ENCODE measurements at regions not wholly inside any gene's neighbourhood (a gene's known extent, or its start where the extent isn't known, plus 50 kb on each side); places are given as distances from the start of the nearest gene placed in this dataset.
"Not testable (repeated sequence)": the region's sequence is repeated elsewhere in the genome, so short reads cannot be mapped to it uniquely, and the experiment has no call there.

DNA sequence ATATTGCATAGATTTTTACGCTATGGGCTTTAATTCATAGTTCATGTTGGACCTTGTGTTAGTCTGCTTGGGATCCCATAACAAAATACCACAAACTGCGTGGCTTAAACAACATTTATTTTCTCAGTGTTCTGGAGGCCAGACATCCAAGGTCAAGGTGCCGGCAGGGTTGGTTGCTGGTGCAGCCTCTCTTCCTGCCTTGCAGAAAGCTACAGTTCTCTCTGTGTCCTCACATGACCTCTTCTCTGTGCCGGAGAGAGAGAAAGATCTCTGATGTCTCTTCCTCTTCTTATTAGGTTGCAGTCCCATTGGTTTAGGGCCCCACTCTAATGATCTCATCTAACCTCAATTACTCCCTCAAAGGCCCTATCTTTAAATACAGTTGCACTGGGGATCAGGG is 170.5 kb downstream of the IPO8 start:
- no peaks in the 10 kb centered on the region for H3K36me3 Mint-ChIP-seq
- Histone ChIP-seq H3K4me3 (ENCODE audit: low read length) (no peak overlapping the region), H3K9me3 (ENCODE audit: control insufficient read depth, insufficient read depth, low read length) (no peaks in the 10 kb centered on the region), H3K4me1 (ENCODE audit: control insufficient read depth, insufficient read depth, low read length) (no peaks in the 10 kb centered on the region), H3K27me3 (ENCODE audit: control insufficient read depth, insufficient read depth, low read length) (no peaks in the 10 kb centered on the region), H3K36me3 (ENCODE audit: control insufficient read depth, insufficient read depth, low read length) (no peaks in the 10 kb centered on the region), H3K27ac (ENCODE audit: low read length) (no peak overlapping the region)
- DNase-seq (no peak), ATAC-seq (no peak)
- TF ChIP-seq, protein P1, sequence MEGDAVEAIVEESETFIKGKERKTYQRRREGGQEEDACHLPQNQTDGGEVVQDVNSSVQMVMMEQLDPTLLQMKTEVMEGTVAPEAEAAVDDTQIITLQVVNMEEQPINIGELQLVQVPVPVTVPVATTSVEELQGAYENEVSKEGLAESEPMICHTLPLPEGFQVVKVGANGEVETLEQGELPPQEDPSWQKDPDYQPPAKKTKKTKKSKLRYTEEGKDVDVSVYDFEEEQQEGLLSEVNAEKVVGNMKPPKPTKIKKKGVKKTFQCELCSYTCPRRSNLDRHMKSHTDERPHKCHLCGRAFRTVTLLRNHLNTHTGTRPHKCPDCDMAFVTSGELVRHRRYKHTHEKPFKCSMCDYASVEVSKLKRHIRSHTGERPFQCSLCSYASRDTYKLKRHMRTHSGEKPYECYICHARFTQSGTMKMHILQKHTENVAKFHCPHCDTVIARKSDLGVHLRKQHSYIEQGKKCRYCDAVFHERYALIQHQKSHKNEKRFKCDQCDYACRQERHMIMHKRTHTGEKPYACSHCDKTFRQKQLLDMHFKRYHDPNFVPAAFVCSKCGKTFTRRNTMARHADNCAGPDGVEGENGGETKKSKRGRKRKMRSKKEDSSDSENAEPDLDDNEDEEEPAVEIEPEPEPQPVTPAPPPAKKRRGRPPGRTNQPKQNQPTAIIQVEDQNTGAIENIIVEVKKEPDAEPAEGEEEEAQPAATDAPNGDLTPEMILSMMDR (IDR thresholded peaks at IDR 0.05), result no peak
- intact Hi-C loops (cut with micrococcal nuclease), result no loop called here
- no peak overlapping the region for H3K4me3 Mint-ChIP-seq
- peaks cover 0 to 2% of the 10 kb centered on the region in 2 donors for H3K27me3 Mint-ChIP-seq (ENCODE audit: low read depth in 2 of 2)
- H3K9me3 Mint-ChIP-seq, result no peaks in the 10 kb centered on the region
- H3K27ac Mint-ChIP-seq, result no peak overlapping the region
- WGBS (ENCODE audit: insufficient coverage), result 66% methylated on average over 4 of the region's 4 CpGs
- no peaks in the 10 kb centered on the region for H3K4me1 Mint-ChIP-seq

DNA sequence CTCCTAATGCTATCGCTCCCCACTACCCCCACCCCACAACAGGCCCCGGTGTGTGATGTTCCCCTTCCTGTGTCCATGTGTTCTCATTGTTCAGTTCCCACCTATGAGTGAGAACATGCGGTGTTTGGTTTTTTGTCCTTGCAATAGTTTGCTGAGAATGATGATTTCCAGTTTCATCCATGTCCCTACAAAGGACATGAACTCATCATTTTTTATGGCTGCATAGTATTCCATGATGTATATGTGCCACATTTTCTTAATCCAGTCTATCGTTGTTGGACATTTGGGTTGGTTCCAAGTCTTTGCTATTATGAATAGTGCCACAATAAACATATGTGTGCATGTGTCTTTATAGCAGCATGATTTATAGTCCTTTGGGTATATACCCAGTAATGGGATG is 175.4 kb downstream of the IPO8 start:
- H3K27me3 Mint-ChIP-seq (ENCODE audit: low read depth in 2 of 2); H3K4me3 ChIP-seq (ENCODE audit: low read length); H3K27ac ChIP-seq (ENCODE audit: low read length); H3K4me3 Mint-ChIP-seq; H3K27me3 ChIP-seq (ENCODE audit: control insufficient read depth, insufficient read depth, low read length); H3K27ac Mint-ChIP-seq; H3K9me3 Mint-ChIP-seq; H3K9me3 ChIP-seq (ENCODE audit: control insufficient read depth, insufficient read depth, low read length); H3K36me3 ChIP-seq (ENCODE audit: control insufficient read depth, insufficient read depth, low read length); H3K4me1 ChIP-seq (ENCODE audit: control insufficient read depth, insufficient read depth, low read length); ATAC-seq; DNase-seq; H3K4me1 Mint-ChIP-seq; intact Hi-C loops (cut with micrococcal nuclease); H3K36me3 Mint-ChIP-seq: not testable (repeated sequence)
- no CpG with 5 or more reads among the region's 4 CpGs for WGBS (ENCODE audit: insufficient coverage)

DNA sequence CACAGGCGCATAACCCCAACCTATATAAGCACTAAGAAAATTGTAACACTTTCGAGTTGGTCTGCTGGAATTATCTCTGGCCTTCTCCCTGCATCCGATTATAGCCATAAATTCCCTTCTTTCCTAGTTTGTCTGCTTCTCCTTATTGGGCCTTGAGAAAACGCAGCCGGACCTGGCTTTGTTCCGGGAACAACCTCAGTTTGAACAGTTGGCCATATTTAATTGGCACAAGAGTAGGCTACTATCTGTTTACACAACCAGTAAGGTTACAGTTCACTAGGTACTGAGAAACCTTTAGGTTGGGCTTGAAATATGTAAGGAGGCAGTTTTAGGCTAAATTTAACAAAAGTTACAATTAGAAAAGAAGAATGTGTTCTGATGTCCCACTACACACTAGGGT is 176.1 kb downstream of the IPO8 start:
- TF ChIP-seq, protein P1 (IDR thresholded peaks at IDR 0.05), result no peak
- Histone ChIP-seq H3K36me3 (ENCODE audit: control insufficient read depth, insufficient read depth, low read length) (no peaks in the 10 kb centered on the region), H3K27ac (ENCODE audit: low read length) (no peak overlapping the region), H3K4me1 (ENCODE audit: control insufficient read depth, insufficient read depth, low read length) (no peaks in the 10 kb centered on the region), H3K9me3 (ENCODE audit: control insufficient read depth, insufficient read depth, low read length) (no peaks in the 10 kb centered on the region), H3K27me3 (ENCODE audit: control insufficient read depth, insufficient read depth, low read length) (no peaks in the 10 kb centered on the region), H3K4me3 (ENCODE audit: low read length) (no peak overlapping the region)
- H3K27me3 Mint-ChIP-seq (ENCODE audit: low read depth in 2 of 2), result no peaks in the 10 kb centered on the region
- H3K36me3 Mint-ChIP-seq, result no peaks in the 10 kb centered on the region
- H3K4me1 Mint-ChIP-seq, result no peaks in the 10 kb centered on the region
- ATAC-seq (no peak), DNase-seq (no peak)
- no peak overlapping the region for H3K27ac Mint-ChIP-seq
- no peak overlapping the region for H3K4me3 Mint-ChIP-seq
- H3K9me3 Mint-ChIP-seq, result peaks cover 0 to 2% of the 10 kb centered on the region in 2 donors
- WGBS (ENCODE audit: insufficient coverage), result 93% methylated on average over 6 of the region's 6 CpGs
- intact Hi-C loops (cut with micrococcal nuclease), result no loop called here

DNA sequence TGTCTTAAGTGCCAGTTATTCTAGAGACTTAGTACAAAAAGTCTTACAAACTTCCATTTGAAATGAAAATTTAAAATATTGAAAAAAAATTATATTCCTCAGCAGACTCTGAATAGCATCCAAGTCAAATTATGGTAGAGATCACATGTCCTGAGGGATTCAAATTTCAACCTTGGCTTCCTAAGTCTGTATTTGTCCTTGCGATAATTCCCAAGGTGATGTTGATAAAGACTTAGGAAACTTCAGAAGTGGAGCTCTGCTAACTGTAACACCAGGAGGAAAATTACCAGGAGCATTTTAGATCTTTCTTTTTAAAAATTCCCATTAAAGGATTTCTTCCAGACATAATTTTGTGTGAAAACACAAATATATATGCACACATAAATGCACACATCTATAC is 178.3 kb downstream of the IPO8 start:
- Mint-ChIP-seq H3K4me1 (no peaks in the 10 kb centered on the region), H3K4me3 (no peak overlapping the region), H3K36me3 (no peaks in the 10 kb centered on the region), H3K9me3 (peaks cover 0 to 2% of the 10 kb centered on the region in 2 donors), H3K27ac (no peak overlapping the region), H3K27me3 (ENCODE audit: low read depth in 2 of 2) (no peaks in the 10 kb centered on the region)
- ATAC-seq, result no peak
- Histone ChIP-seq H3K4me3 (ENCODE audit: low read length) (no peak overlapping the region), H3K4me1 (ENCODE audit: control insufficient read depth, insufficient read depth, low read length) (no peaks in the 10 kb centered on the region), H3K36me3 (ENCODE audit: control insufficient read depth, insufficient read depth, low read length) (no peaks in the 10 kb centered on the region), H3K27me3 (ENCODE audit: control insufficient read depth, insufficient read depth, low read length) (no peaks in the 10 kb centered on the region), H3K27ac (ENCODE audit: low read length) (no peak overlapping the region), H3K9me3 (ENCODE audit: control insufficient read depth, insufficient read depth, low read length) (no peaks in the 10 kb centered on the region)
- TF ChIP-seq, protein P1 (IDR thresholded peaks at IDR 0.05), result no peak
- DNase-seq, result no peak
- WGBS (ENCODE audit: insufficient coverage), result 80% methylated on average over 1 of the region's 1 CpG
- intact Hi-C loops (cut with micrococcal nuclease), result no loop called here

All from natural killer cell (primary cell).